Lung (tissue), 11 donors: ENCODE measurements at regions not wholly inside any gene's neighbourhood (a gene's known extent, or its start where the extent isn't known, plus 50 kb on each side); places are given as distances from the start of the nearest gene placed in this dataset.
A peak's percentile ranks its signal among the peaks of the same experiment; 100 is the strongest.

Experiments used
- ATAC-seq: fragments of 200-7000 bp; cut with Tn5 transposase; one replicate; pipeline ENCODE4 v1.9.1; 2020; ENCODE audit warnings: moderate number of reproducible peaks; ENCODE audit not compliant: insufficient read depth, low FRiP score
- DNase-seq, 3 donors: peaks; one replicate each; pipeline ENCODE4 v3.0.0-alpha.2; 2013 to 2017
- H3K27ac ChIP-seq, 2 donors: one replicate each; pipeline ENCODE4 v1.5.1; 2013; ENCODE audit warnings: mild to moderate bottlenecking in 2 of 2, moderate library complexity in 2 of 2, control low read depth in 1 of 2, inconsistent platforms in 1 of 2, low read depth in 1 of 2, low read length in 1 of 2
- H3K27me3 ChIP-seq, 3 donors: one replicate each; pipeline ENCODE4 v1.5.1; 2013; ENCODE audit warnings: low read length in 2 of 3; ENCODE audit not compliant: control insufficient read depth in 3 of 3, insufficient read depth in 3 of 3
- H3K36me3 ChIP-seq, 4 donors: one replicate each; pipeline ENCODE4 v1.5.1; 2013; ENCODE audit warnings: low read length in 4 of 4, mild to moderate bottlenecking in 1 of 4, moderate library complexity in 1 of 4; ENCODE audit not compliant: control insufficient read depth in 4 of 4, insufficient read depth in 4 of 4
- H3K4me1 ChIP-seq, 5 donors: one replicate each; pipeline ENCODE4 v1.5.1; 2013; ENCODE audit warnings: low read length in 5 of 5, mild to moderate bottlenecking in 2 of 5, moderate library complexity in 1 of 5; ENCODE audit not compliant: control insufficient read depth in 5 of 5, insufficient read depth in 5 of 5
- H3K4me3 ChIP-seq: one replicate; pipeline ENCODE4 v1.5.1; 2013; ENCODE audit warnings: mild to moderate bottlenecking, control low read depth, moderate library complexity
- H3K9ac ChIP-seq, 2 donors: one replicate each; pipeline ENCODE4 v1.5.1; 2013; ENCODE audit warnings: low read length in 2 of 2, control low read depth in 1 of 2; ENCODE audit not compliant: insufficient read depth in 1 of 2
- H3K9me3 ChIP-seq, 4 donors: one replicate each; pipeline ENCODE4 v1.5.1; 2013; ENCODE audit warnings: low read length in 3 of 4, mild to moderate bottlenecking in 1 of 4, moderate library complexity in 1 of 4; ENCODE audit not compliant: control insufficient read depth in 4 of 4, insufficient read depth in 3 of 4
- WGBS, 2 donors: extraction: QIAGEN DNeasy Blood & Tissue Kit; methylation state at CpG; one replicate each; pipeline ENCODE4 v1.1.7; 2013; 5-methylcytosine and 5-hydroxymethylcytosine counted together
- TF ChIP-seq, protein P1 (sequence below): IDR thresholded peaks from 2 replicates; pipeline ENCODE4 v1.5.1; 2012; ENCODE audit warnings: mild to moderate bottlenecking; ENCODE audit errors: control extremely low read depth, extremely low read depth
- donor health status: control.
- donor health status: control.
- donor health status: Bipolar disorder and iron deficiency.
- donor health status: healthy.
- donor health status: DM: yes; HTN: yes; CAD: no.

DNA sequence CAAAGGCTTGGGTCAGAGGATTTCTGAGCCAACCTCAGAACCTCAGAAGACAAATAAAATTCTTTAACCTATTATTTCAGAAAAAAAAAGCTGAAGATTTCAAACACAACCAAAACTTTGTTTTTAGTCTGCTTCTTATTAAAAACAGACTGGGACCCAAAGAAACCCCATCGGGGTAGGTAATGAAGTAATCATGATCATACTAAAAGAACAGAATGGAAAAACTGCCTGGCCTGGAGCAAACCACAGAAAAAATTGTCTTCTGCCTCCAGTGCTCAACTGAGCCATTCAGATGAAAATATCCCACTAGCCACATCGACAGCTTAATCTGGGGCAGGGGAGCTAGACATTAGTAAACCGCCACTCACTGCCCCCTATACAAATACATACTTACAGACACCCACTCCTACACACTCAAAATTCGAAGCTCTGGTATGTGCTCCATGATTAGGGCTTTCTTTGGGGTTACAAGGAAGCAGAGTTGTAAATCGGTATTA is 76.5 kb downstream of the SDC1 start:
- Histone ChIP-seq H3K27ac (no peak overlapping the region), H3K4me1 (peaks cover 0 to 45% (median 20%) of the 10 kb centered on the region in 5 donors), H3K9me3 (peaks cover 0 to 5% (median 0%) of the 10 kb centered on the region in 4 donors), H3K9ac (no peak overlapping the region), H3K36me3 (no peaks in the 10 kb centered on the region), H3K27me3 (no peaks in the 10 kb centered on the region), H3K4me3 (no peak overlapping the region)
- TF ChIP-seq, protein P1, sequence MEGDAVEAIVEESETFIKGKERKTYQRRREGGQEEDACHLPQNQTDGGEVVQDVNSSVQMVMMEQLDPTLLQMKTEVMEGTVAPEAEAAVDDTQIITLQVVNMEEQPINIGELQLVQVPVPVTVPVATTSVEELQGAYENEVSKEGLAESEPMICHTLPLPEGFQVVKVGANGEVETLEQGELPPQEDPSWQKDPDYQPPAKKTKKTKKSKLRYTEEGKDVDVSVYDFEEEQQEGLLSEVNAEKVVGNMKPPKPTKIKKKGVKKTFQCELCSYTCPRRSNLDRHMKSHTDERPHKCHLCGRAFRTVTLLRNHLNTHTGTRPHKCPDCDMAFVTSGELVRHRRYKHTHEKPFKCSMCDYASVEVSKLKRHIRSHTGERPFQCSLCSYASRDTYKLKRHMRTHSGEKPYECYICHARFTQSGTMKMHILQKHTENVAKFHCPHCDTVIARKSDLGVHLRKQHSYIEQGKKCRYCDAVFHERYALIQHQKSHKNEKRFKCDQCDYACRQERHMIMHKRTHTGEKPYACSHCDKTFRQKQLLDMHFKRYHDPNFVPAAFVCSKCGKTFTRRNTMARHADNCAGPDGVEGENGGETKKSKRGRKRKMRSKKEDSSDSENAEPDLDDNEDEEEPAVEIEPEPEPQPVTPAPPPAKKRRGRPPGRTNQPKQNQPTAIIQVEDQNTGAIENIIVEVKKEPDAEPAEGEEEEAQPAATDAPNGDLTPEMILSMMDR = no peak
- WGBS, 2 donors = 62 to 83% methylated on average over 5 of the region's 5 CpGs
- DNase-seq (no peak), ATAC-seq (no peak)

DNA sequence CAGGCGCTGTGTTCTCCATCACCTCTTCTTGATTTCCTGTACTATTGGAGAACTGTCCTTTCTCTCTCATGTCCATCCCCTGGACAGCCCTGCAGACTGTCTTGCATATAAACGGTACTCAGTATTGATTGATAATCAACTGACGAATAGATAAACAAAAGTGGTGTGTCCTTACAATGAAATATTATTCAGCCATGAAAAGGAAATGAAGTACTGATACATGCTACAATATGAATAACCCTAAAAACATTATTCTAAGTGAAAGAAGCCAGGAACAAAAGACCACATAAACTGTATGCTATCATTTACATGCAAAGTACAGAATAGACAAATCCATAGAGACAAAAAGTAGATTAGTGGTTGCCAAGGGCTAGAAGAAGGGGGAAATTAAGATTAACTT is 77.6 kb downstream of the SDC1 start:
- DNase-seq (no peak), ATAC-seq (no peak)
- peaks cover 0 to 45% (median 20%) of the 10 kb centered on the region in 5 donors for H3K4me1 ChIP-seq
- 92 to 93% methylated on average over 3 of the region's 3 CpGs for WGBS, 2 donors
- no peak overlapping the region for H3K4me3 ChIP-seq
- TF ChIP-seq, protein P1 = no peak
- no peak overlapping the region for H3K27ac ChIP-seq
- H3K9ac ChIP-seq = no peak overlapping the region
- H3K9me3 ChIP-seq = peaks cover 0 to 5% (median 0%) of the 10 kb centered on the region in 4 donors
- H3K27me3 ChIP-seq = no peaks in the 10 kb centered on the region
- H3K36me3 ChIP-seq = no peaks in the 10 kb centered on the region

DNA sequence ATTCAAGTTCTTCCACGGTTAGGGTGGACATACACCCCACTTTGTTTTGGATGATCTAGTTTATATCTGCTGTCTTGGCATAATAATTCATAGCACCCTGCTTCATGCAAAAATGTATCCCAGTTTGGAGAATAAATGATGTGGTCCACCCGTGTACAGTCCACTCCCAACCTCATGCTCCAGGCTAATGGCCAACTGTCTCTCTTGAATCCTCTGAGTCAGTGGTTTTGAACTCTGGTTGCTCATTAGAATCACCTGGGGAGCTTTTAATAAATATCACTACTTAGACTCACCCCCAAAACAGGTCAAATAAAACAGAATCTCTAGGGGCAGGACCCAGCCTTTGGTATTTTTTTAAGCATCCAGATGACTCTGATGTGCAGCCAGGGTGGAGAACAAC is 78.5 kb downstream of the SDC1 start:
- ATAC-seq (no peak), DNase-seq (peak in 1 of 3 donors; percentile 3)
- Histone ChIP-seq H3K36me3 (no peaks in the 10 kb centered on the region), H3K9me3 (peaks cover 0 to 5% (median 0%) of the 10 kb centered on the region in 4 donors), H3K4me3 (no peak overlapping the region), H3K27ac (no peak overlapping the region), H3K4me1 (peaks cover 0 to 45% (median 20%) of the 10 kb centered on the region in 5 donors), H3K9ac (no peak overlapping the region), H3K27me3 (no peaks in the 10 kb centered on the region)
- TF ChIP-seq, protein P1 = no peak
- 80 to 87% methylated on average over 2 of the region's 2 CpGs for WGBS, 2 donors
